ENCODE measurements at regions not wholly inside any gene's neighbourhood (a gene's known extent, or its start where the extent isn't known, plus 50 kb on each side); places are given as distances from the start of the nearest gene placed in this dataset.

GRCh38 chr5:107295914-107296313 is 374.8 kb downstream of the EFNA5 start:
- TF ChIP-seq EZH2 (IDR thresholded peaks at IDR 0.05) (no peak), MAX (IDR thresholded peaks at IDR 0.05) (no peak), CTCF (IDR thresholded peaks at IDR 0.05 in 2 of 3, conservative IDR thresholded peaks at IDR 0.05 in 1 of 3; ENCODE audit: borderline replicate concordance in 1 of 3, insufficient read depth in 1 of 3, low read depth in 2 of 3, low read length in 2 of 3) (no peak), SRF (IDR thresholded peaks at IDR 0.05; ENCODE audit: low read depth) (no peak), POLR2A (IDR thresholded peaks at IDR 0.05; ENCODE audit: borderline replicate concordance, extremely low read depth, insufficient read depth, insufficient read length) (no peak), EZH2phosphoT487 (IDR thresholded peaks at IDR 0.05; ENCODE audit: borderline replicate concordance) (no peak), SP1 (IDR thresholded peaks at IDR 0.05; ENCODE audit: low read depth) (no peak), SIN3A (IDR thresholded peaks at IDR 0.05; ENCODE audit: low read depth) (no peak), FOSL1 (IDR thresholded peaks at IDR 0.05; ENCODE audit: low read depth) (no peak), CEBPB (IDR thresholded peaks at IDR 0.05; ENCODE audit: low read depth) (no peak), REST (IDR thresholded peaks at IDR 0.05; ENCODE audit: low read depth) (no peak), POLR2AphosphoS5 (IDR thresholded peaks at IDR 0.05; ENCODE audit: low read depth, low read length) (no peak), TCF7L2 (IDR thresholded peaks at IDR 0.05; ENCODE audit: borderline replicate concordance, extremely low read depth, insufficient read depth, insufficient read length) (no peak)

All from HCT116 (cell line).